ENCODE measurements at regions not wholly inside any gene's neighbourhood (a gene's known extent, or its start where the extent isn't known, plus 50 kb on each side); places are given as distances from the start of the nearest gene placed in this dataset.

DNA sequence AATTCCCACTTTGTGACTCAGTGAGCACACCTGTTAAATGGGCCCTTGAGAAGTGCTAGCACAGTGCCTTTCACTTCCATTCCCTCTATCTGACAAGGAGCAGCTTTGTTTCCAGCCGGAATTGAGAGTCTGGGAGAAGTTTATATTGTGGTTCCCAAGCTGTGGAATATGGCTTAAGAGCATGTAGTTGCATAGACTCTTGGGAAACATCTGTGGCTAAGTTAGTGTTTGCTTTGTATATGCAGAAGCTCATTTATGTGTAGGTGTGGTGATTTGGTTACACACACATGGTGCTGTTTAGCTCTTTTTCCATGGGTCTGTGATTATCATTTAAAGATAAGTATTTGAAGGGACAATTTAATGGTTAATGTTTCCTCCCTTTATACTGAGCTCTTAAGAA, 110.5 kb upstream of the HMHB1 start:
- TF ChIP-seq, protein P1, sequence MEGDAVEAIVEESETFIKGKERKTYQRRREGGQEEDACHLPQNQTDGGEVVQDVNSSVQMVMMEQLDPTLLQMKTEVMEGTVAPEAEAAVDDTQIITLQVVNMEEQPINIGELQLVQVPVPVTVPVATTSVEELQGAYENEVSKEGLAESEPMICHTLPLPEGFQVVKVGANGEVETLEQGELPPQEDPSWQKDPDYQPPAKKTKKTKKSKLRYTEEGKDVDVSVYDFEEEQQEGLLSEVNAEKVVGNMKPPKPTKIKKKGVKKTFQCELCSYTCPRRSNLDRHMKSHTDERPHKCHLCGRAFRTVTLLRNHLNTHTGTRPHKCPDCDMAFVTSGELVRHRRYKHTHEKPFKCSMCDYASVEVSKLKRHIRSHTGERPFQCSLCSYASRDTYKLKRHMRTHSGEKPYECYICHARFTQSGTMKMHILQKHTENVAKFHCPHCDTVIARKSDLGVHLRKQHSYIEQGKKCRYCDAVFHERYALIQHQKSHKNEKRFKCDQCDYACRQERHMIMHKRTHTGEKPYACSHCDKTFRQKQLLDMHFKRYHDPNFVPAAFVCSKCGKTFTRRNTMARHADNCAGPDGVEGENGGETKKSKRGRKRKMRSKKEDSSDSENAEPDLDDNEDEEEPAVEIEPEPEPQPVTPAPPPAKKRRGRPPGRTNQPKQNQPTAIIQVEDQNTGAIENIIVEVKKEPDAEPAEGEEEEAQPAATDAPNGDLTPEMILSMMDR (IDR thresholded peaks at IDR 0.05) = no peak
- TF ChIP-seq NFYB (CRISPR knock-in tag; conservative IDR thresholded peaks at IDR 0.05; ENCODE audit: low read depth) (no peak), CREB1 (CRISPR knock-in tag; IDR thresholded peaks at IDR 0.05) (no peak), GRHL2 (CRISPR knock-in tag; IDR thresholded peaks at IDR 0.05; ENCODE audit: insufficient replicate concordance, severe bottlenecking) (no peak), NFE2L1 (CRISPR knock-in tag; IDR thresholded peaks at IDR 0.05) (no peak), ZBTB21 (CRISPR knock-in tag; IDR thresholded peaks at IDR 0.05; ENCODE audit: borderline replicate concordance) (no peak), NR2C2 (CRISPR knock-in tag; IDR thresholded peaks at IDR 0.05) (no peak)
- TF ChIP-seq, protein P2, sequence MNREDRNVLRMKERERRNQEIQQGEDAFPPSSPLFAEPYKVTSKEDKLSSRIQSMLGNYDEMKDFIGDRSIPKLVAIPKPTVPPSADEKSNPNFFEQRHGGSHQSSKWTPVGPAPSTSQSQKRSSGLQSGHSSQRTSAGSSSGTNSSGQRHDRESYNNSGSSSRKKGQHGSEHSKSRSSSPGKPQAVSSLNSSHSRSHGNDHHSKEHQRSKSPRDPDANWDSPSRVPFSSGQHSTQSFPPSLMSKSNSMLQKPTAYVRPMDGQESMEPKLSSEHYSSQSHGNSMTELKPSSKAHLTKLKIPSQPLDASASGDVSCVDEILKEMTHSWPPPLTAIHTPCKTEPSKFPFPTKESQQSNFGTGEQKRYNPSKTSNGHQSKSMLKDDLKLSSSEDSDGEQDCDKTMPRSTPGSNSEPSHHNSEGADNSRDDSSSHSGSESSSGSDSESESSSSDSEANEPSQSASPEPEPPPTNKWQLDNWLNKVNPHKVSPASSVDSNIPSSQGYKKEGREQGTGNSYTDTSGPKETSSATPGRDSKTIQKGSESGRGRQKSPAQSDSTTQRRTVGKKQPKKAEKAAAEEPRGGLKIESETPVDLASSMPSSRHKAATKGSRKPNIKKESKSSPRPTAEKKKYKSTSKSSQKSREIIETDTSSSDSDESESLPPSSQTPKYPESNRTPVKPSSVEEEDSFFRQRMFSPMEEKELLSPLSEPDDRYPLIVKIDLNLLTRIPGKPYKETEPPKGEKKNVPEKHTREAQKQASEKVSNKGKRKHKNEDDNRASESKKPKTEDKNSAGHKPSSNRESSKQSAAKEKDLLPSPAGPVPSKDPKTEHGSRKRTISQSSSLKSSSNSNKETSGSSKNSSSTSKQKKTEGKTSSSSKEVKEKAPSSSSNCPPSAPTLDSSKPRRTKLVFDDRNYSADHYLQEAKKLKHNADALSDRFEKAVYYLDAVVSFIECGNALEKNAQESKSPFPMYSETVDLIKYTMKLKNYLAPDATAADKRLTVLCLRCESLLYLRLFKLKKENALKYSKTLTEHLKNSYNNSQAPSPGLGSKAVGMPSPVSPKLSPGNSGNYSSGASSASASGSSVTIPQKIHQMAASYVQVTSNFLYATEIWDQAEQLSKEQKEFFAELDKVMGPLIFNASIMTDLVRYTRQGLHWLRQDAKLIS (CRISPR knock-in tag; IDR thresholded peaks at IDR 0.05; ENCODE audit: borderline replicate concordance) = no peak
